ENCODE measurements at regions not wholly inside any gene's neighbourhood (a gene's known extent, or its start where the extent isn't known, plus 50 kb on each side); places are given as distances from the start of the nearest gene placed in this dataset.
"Not testable (repeated sequence)": the region's sequence is repeated elsewhere in the genome, so short reads cannot be mapped to it uniquely, and the experiment has no call there.

- TF ChIP-seq, protein P1, sequence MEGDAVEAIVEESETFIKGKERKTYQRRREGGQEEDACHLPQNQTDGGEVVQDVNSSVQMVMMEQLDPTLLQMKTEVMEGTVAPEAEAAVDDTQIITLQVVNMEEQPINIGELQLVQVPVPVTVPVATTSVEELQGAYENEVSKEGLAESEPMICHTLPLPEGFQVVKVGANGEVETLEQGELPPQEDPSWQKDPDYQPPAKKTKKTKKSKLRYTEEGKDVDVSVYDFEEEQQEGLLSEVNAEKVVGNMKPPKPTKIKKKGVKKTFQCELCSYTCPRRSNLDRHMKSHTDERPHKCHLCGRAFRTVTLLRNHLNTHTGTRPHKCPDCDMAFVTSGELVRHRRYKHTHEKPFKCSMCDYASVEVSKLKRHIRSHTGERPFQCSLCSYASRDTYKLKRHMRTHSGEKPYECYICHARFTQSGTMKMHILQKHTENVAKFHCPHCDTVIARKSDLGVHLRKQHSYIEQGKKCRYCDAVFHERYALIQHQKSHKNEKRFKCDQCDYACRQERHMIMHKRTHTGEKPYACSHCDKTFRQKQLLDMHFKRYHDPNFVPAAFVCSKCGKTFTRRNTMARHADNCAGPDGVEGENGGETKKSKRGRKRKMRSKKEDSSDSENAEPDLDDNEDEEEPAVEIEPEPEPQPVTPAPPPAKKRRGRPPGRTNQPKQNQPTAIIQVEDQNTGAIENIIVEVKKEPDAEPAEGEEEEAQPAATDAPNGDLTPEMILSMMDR (IDR thresholded peaks at IDR 0.05), result no peak
- Histone ChIP-seq H3K4me3 (ENCODE audit: low read depth in 1 of 2, low read length in 1 of 2) (no peak overlapping the region), H3K27me3 (no peaks in the 10 kb centered on the region), H3K27ac (no peak overlapping the region), H3K4me1 (ENCODE audit: control insufficient read depth in 1 of 2, insufficient read depth in 1 of 2, low read depth in 1 of 2, low read length in 1 of 2) (no peaks in the 10 kb centered on the region), H3K9me3 (no peaks in the 10 kb centered on the region), H3K36me3 (no peaks in the 10 kb centered on the region)
Observed at GRCh38 chr9:135402048-135402738, 77.4 kb upstream of the PPP1R26 start.

- Histone ChIP-seq H3K4me1 (ENCODE audit: control insufficient read depth in 1 of 2, insufficient read depth in 1 of 2, low read depth in 1 of 2, low read length in 1 of 2) (no peaks in the 10 kb centered on the region), H3K27me3 (no peaks in the 10 kb centered on the region), H3K36me3 (no peaks in the 10 kb centered on the region), H3K27ac (no peak overlapping the region), H3K4me3 (ENCODE audit: low read depth in 1 of 2, low read length in 1 of 2) (no peak overlapping the region), H3K9me3 (no peaks in the 10 kb centered on the region)
- TF ChIP-seq, protein P1 (IDR thresholded peaks at IDR 0.05), result no peak
Observed at GRCh38 chr9:135402739-135403695, 76.6 kb upstream of the PPP1R26 start.

DNA sequence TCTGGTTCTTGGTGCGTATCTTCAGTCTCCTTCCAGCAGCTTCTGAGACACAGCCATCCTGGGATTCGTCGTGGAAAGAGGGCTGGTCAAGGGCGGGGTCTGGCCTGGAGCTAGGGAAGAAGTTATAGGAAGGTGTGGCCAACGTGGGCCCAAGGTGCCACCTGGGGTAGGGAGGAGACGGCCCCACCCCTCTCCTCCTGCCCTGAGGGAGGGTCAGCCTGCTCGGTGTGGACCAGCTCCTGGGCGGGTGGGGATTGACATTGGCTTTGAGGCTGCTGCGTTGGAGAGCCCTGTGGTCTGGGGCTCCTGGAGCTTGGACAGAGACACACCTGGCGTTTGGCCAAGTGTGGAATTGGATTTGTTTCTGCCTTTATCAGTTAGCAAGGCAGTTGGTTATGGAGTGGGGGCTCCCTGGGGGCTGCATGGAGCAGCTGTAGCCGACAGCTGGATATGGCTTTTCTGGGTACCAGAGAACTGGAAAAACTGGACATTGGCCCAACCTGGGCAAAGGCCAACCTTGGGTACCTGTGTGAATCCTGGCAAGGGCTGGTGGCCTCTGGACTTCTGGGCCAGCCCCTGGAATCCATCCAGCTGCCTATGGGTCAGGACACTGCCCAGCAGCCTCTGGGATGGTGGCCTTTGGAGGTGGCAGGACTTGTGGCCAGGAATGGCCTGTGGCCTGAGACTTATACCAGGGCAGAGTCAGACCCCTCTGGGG is 75.7 kb upstream of the PPP1R26 start:
- H3K9me3 ChIP-seq, result no peaks in the 10 kb centered on the region
- TF ChIP-seq, protein P1 (IDR thresholded peaks at IDR 0.05), result no peak
- H3K27ac ChIP-seq, result no peak overlapping the region
- no peaks in the 10 kb centered on the region for H3K27me3 ChIP-seq
- H3K36me3 ChIP-seq, result no peaks in the 10 kb centered on the region
- H3K4me3 ChIP-seq (ENCODE audit: low read depth in 1 of 2, low read length in 1 of 2), result no peak overlapping the region
- H3K4me1 ChIP-seq (ENCODE audit: control insufficient read depth in 1 of 2, insufficient read depth in 1 of 2, low read depth in 1 of 2, low read length in 1 of 2), result no peaks in the 10 kb centered on the region

DNA sequence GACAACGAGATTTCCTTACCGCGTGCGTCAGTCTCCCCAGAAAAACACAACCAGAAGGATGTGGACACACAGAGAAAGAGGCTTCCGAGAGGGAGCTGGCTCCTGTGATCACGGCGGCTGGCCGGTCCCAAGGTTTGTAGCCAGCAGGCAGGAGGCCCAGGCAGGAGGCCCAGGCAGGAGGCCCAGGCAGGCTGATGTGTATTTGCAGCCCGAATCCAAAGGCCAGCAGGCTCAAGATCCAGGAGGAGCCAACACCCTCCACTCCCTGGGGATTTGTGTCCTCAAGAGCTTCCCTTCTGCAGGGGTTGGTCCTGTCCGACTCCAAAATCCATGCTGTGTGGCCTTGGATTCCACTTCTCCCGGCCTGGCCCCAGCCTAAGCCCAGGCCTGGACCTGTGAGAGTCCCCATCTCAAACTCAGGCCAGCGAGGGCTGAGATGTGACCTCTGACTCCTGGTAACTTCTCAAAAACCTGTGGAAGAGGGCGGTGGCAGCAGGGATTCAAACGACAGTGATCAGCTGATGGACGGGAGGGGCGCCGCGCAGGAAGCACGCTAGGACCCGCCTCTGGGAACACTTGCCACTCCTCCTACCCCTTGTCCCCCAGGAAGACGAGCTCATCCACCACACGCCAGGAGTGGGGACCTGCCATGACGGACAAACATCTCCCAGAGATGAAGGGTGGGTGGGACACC is 75.0 kb upstream of the PPP1R26 start:
- no peak overlapping the region for H3K4me3 ChIP-seq (ENCODE audit: low read depth in 1 of 2, low read length in 1 of 2)
- no peaks in the 10 kb centered on the region for H3K27me3 ChIP-seq
- H3K27ac ChIP-seq, result no peak overlapping the region
- H3K36me3 ChIP-seq, result no peaks in the 10 kb centered on the region
- TF ChIP-seq, protein P1 (IDR thresholded peaks at IDR 0.05), result no peak
- no peaks in the 10 kb centered on the region for H3K9me3 ChIP-seq
- H3K4me1 ChIP-seq (ENCODE audit: control insufficient read depth in 1 of 2, insufficient read depth in 1 of 2, low read depth in 1 of 2, low read length in 1 of 2), result no peaks in the 10 kb centered on the region

DNA sequence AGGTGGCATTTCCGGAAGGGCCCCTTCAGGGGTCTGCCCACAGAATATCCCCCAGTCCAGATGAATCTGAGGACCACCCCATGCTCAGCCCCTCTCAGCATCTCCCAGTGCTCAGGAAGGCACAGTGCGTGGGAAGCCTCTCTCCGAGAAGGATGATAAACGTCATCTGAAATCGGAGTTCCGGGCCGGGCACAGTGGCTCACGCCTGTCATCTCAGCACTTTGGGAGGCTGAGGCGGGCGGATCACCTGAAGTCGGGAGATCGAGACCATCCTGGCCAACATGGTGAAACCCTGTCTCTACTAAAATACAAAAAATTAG is 74.5 kb upstream of the PPP1R26 start:
- not testable (repeated sequence) for H3K27ac ChIP-seq; H3K4me3 ChIP-seq (ENCODE audit: low read depth in 1 of 2, low read length in 1 of 2); H3K36me3 ChIP-seq; H3K4me1 ChIP-seq (ENCODE audit: control insufficient read depth in 1 of 2, insufficient read depth in 1 of 2, low read depth in 1 of 2, low read length in 1 of 2); H3K27me3 ChIP-seq; H3K9me3 ChIP-seq

Data from neutrophil (primary cell).